NCI-H748 treated with DMSO at 0.1 percent for 48 hours (cell line): ENCODE measurements at regions not wholly inside any gene's neighbourhood (a gene's known extent, or its start where the extent isn't known, plus 50 kb on each side); places are given as distances from the start of the nearest gene placed in this dataset.

Experiments used
- DNase-seq: peaks from one replicate; lab custom pipeline; 2025; lab: John Stamatoyannopoulos, UW

DNA sequence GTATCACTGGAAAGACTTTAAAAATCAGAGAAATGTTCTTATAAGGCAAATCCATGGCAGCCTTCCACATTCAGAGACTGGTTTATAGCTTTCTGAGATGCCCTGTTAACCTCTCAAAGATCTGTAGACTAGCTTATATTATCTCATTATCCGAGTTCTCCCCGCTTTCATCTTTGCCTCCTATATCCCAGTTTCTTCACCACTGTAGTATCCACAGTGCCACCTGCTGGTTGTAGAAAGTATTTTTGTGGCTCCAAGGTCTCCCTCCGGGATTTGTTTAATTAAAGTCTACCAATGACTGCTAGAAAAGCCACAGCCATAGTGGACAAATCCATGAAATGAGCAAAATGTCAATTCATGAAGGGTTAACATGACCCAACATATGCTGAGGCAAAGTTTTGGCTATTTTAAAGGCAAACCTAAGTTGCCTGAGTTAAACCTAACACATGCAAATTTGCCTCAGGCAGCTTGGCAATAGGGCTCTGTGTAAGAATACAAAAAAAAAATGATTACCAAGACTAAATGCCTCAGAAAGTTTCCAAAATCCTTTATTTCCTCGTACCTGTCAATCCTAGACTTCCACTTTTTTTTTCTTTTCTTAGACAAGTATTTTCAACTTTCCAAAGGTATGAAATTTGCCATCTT lies 218.8 kb upstream of the BMP4 start:
- DNase-seq, result peak; percentile 69

GRCh38 chr14:54177019-54177418 lies 219.8 kb upstream of the CDKN3 start:
- no peak for DNase-seq

GRCh38 chr14:54177641-54178621 lies 218.9 kb upstream of the CDKN3 start:
- DNase-seq, result peak; percentile 31

DNA sequence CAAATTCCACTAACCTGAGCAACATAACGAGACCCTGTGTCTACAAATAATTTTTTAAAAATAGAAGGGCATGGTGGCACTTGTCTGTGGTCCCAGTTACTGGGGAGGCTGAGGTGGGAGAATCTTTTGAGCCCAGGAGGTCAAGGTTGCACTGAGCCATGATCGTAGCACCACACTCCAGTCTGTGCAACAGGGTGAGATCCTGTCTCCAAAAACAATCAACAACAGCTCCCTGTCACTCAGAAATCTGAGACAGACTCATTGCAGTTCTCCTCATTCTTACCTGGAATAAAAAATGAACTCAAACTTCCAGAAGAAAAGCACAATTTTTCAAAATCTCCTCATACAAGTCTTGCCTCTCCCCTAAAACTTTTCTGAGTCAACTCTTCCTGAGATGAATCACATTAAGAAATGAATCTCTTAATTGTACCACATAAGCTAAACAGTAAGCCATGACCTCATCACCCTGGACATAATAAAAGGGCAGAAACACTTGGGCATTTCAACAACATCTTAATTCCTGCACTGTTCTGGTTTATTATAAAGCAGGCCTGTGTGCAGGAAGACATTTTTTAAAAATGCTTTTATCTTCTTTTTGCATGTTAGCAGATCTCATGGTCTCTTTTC lies 214.3 kb upstream of the CDKN3 start:
- no peak for DNase-seq

DNA sequence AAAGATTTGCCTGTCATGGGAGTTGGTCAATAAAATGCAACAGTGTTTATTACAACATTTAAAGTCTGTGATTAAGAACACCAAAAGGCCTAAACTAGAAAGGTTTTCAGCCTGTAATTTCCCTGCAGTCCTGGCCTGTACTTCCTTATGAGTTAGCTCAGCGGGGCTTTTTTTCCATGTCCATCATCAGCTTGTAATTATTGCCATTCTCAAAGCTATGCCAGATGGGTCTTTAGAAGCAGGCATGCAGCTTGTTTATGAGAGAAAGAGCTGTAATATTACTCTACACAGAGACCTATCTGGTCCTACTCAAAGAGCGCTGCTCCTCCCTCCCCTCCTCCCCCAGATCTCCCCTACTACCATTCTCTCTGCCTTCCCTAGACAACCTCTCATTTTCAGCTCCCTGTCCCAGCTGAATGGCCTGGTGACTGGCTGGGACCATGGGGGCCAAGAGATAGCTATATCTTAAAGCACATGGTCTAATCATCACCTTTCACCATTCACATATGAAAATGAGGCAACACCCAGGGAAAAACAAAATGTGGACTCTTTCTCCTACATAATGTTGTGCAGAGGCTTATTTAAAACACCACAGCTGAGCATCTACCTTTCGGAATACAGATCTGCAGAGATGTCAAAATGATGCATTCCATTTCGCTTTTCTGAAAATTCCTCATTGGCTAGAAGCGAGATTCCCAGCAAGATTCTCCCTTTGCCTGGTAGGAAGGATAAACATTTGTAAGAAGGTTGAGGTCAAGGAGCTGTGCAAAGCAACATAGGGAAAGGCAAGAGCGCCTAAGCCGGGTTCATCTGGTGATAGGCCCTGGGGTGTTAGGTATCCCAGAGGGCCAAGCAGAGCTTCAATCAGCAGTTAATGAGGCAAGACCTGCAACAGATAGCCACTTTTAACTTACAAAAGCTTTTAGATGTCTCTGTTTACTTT lies 209.7 kb upstream of the CDKN3 start:
- no peak for DNase-seq

DNA sequence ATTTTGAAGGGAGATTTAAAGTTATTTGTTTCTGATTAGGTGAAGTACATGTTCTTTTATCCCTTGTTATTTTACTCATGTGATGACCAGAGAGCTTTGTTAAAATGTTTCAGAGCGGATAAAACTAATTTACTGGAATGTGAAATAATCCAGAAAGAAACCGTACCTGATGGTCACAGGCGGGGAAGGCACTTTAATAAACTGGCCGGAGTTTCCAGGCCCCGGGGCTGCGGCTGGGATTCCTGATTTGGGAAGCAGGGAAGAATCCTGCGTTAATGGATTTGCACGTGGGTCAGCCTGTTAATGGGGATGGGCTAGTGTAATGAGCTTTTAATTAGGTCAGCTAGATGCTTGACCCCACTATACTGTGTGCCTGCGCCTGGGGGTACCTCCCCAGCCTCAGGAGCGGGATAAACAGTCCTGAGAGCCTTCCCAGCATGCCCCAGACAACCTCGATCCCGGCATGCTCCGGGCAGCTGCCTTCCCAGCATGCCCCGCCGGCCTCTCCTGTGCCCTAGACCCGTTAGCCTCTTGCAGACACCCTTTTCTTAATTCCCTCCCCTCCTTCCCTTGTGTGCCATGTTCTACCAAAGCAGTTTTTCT lies 208.6 kb upstream of the CDKN3 start:
- DNase-seq, result no peak

DNA sequence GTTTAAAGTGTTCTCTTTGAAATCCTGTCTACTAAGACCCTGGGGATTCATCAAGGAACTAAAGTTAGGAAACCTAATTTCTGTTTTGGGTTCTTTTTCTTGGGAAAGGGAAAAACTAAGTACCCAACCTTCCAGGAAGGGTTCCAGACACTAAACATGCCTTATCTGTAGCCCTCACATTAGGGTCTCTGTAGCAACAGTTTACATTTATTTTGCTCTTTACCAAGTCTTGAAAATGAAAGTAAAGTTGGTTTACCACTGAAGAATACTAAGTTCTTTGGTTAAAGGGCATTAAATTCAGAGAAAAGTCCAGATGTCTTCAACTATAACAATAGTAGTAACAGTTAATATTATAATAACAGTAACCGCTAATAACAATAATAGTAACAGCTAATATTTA lies 207.5 kb upstream of the CDKN3 start:
- DNase-seq, result no peak

DNA sequence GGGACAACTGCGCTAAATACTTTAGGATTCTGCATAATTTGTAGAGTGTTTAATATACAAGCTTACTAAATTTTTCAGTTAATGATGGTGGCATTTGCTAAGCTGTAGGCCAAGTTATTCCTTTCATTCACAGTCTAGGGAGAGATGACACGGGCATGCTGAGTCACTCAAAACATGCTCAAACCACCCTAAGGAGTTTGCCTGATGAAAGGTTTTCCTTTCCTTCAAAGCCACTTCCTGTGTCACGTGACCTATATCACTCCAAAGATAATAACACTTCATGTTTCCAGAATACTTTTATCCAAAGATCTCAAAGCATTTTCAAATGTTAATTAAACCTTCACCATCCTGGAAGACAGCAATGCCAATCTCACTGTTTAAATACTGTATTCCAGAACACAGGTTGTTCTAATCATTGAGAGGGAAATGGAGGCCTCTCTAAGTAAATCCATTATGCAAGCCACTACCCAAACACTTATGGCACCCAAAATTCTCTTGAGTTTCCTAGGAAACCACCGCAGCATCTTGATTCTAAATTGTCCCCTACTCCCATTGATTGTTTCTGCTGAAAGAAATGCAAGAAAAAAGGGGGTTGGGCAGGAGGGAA lies 207.0 kb upstream of the CDKN3 start:
- DNase-seq, result no peak

DNA sequence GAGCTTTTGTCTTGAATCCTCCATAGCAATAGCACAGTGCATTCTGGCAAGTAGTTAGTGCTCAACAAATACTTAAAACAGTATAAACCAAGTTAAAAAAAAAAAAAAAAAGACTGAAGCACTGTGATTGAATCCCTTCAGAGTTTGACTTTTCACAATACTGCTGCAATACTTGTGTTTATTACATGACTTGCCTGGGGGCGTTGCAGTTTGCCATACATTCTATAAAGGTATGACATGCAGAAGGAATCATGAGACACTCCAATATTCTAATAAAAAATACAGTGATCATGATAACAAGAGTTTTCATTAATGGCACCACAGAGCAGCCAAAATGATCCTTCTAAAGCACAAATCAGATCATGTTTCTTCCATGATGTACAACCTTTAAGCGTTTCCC lies 205.0 kb upstream of the CDKN3 start:
- DNase-seq, result no peak

GRCh38 chr14:54192610-54193009 lies 204.2 kb upstream of the CDKN3 start:
- DNase-seq, result no peak

DNA sequence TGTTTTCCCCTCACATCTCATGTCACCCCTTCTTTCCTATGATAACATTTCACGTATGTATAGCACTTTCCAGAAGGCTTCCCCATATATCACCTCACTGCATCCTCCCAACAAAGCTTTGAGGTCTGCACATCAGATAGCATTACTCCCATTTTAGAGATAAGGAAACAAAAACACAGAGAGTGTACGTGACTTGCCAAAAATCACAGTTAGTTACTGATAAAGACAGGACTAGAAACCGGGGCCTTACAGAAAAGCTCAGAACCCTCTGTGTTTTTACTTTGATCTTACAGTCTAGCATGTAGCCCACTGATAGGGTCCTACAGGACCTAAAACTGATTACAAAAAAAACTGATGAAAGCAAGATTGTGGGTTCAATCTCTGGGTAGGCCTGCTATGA lies 202.9 kb upstream of the CDKN3 start:
- no peak for DNase-seq

DNA sequence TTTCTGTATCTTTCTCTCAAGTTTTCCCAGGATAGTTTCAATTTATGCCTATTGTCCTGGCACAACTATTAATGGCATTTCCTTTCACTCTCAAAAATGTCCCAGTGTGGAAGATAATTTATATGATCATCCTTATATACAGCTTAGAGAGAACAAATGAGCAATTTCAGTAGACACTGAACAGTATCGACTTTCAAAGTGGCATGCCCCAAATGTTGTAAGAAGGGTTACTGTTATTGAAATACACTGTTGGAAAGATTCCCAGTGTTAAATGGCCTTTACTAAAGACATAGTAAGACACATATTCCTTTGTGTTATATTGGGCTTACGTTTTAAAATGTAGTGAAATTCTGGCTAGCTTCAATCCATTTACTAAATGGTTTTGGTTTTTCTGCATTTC lies 202.3 kb upstream of the CDKN3 start:
- no peak for DNase-seq

GRCh38 chr14:54197369-54197768 lies 199.4 kb upstream of the CDKN3 start:
- no peak for DNase-seq

DNA sequence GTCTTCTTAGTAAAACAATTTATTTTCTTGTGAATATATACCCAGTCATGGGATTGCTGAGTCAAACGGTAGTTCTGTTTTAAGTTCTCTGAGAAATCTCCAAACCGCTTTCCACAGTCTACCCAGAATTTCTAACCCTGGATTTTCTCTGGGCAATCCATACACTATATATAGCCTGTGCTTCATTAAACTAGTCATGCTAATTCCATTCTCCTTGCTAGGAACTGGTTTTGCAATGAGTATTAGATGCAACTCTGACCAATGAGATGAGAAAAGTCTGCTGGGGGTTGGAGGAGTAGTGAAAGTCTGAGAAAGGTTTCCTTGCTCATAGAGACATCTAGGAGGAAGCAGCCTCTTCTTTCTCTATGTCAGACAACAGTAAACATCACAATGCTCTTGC lies 196.1 kb upstream of the CDKN3 start:
- no peak for DNase-seq

DNA sequence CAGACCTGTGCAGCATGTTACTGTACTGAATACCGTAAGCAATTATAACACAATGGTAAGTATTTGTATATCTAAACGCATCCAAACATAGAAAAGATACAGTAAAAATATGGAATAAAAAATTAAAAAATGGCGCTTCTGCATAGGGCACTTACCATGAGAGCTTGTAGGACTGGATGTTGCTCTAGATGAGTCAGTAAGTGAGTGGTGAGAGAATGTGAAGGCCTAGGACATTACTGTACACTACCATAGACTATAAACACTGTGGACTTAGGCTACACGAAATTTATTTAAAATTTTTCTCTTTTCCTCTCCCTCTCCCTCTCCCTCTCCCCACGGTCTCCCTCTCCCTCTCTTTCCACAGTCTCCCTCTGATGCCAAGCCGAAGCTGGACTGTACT lies 194.5 kb upstream of the CDKN3 start:
- DNase-seq, result no peak

DNA sequence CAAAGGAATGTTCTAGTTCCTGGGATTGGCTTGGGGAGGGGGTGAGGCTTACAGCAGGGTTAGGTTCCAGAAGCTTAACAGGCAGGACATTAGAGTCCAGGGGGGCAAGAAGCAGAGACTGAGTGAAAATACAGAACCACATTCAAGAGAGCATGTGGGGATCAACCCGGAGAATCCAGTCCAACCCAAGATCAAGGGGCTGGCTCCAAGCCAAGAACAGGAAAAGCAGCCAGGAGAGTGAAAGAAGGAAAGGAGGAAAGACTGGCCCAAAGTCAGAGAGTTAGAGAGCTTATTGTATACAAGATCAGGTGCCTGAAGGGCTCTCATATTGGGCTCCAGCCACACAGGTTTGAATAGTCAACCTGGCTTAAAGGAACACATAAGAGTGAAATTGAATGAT lies 190.3 kb upstream of the CDKN3 start:
- no peak for DNase-seq

GRCh38 chr14:54207075-54207474 lies 189.7 kb upstream of the CDKN3 start:
- DNase-seq, result no peak

DNA sequence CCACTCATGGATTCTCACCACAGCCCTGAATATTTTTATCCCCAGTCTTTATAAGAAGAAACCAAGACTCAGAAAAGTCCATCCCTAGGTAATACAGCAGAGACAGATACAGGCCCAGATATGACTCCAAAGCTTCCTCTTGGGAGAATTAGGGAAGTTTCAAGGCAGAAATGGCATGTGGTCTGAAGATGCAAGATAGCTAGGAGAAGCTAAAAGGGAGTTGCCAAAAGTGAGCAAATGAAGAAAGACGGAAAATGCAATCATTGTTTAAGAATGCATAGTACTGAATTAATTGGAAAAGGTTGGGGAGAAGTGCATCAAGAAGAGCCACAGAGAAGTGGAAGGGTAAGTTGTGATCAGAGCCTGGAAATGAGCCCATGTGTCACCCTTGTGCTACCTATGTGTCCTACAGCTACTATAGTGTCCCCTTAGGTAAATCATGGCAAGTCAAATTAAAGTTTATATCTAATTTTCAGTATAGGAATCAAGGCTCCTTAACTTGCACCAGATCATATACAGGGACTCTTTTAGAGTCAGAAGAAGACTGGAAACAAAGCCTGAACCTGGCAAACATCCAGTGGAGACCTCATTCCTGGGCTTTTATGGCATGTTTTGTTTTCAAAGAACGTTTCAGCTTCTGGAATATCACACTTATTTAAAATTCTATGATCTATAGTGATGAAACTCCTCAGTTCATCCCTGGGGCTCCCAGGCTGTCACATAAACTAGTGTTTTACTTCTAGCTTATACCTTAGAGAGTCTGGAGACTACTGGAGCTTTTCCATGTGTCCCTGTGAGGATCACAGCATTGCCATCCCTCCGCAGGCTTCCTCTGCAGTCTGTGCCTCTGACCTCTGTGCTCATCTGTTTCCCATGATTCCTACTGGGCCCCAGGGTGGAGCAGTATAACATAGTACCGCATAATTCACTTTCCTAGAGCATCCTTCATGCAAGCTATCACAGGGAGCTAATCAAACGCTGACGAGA lies 189.0 kb upstream of the CDKN3 start:
- DNase-seq, result no peak

- DNase-seq, result no peak
Observed at GRCh38 chr14:54208751-54209150, 188.1 kb upstream of the CDKN3 start.
